ENCODE measurements at regions not wholly inside any gene's neighbourhood (a gene's known extent, or its start where the extent isn't known, plus 50 kb on each side); places are given as distances from the start of the nearest gene placed in this dataset.
A peak's percentile ranks its signal among the peaks of the same experiment; 100 is the strongest.
"Not testable (repeated sequence)": the region's sequence is repeated elsewhere in the genome, so short reads cannot be mapped to it uniquely, and the experiment has no call there.

DNA sequence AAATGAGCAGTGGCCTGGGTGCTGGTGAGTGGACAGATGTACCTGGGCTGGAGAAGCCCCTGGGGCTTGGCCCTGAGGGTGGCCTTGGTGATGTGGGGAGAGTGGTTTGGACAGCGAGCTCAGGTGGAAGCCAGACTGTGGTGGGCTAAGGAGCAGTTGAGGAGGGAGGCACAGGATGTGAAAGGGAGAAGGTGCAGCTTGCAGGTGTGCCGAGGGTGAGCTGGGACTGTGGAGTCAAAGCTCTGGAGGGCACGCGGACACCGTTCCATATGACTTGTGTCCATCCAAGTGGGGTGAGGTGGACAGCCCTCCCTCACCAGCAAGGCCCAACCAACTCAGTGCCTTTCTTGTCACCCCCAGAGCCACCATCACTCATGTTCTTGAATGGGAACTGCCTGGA lies 170.8 kb upstream of the ZNF267 start:
- no peak for DNase-seq

DNA sequence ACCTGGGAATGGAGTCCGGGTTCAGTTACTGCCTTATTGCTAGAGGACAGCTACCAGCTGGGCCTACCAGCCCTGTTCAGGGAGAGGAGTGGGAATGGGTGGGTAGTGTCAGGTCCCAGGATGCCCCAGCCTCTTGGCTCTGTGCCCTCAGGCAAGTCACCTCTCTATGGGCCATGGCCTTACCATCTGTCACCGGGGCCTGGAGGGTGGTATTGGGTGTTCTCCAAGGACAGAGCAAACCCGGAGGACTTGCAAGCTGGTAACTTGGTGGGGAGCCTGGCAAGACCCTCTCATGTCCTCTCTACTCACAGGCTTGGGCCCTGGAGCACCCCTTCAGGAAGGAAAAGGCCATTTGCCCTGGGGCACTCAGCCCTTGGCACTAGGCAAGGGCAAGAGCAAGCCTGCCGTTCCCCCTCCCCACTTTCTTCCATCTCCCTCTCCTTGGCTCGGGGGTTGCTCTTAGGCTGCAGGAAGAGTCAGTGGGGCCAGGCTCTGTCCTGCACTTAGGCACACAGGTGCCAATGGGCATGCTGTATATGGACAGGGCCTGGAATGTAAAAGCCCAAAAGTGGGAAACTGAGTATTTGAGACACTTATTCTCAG lies 170.0 kb upstream of the ZNF267 start:
- DNase-seq: no peak

DNA sequence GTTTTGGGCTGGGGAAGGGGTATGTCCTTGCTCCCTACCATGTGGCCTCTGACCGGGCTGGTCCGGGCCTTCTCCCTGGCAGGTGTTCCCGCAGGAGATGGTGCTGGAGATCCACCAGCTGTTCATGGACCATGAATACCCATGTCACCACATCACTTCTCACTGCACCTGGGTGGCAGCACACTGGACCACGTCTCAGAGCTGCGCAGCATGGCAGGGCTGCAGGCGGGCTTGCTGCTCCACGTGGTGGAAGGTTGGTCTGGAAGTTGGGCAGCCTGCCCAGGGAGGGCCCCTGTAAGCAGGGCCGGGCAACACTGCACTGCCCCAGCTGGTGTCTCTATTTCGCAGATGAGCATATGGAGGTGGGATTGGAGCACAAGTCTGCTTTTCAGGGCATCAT lies 169.5 kb upstream of the ZNF267 start:
- no peak for DNase-seq

DNA sequence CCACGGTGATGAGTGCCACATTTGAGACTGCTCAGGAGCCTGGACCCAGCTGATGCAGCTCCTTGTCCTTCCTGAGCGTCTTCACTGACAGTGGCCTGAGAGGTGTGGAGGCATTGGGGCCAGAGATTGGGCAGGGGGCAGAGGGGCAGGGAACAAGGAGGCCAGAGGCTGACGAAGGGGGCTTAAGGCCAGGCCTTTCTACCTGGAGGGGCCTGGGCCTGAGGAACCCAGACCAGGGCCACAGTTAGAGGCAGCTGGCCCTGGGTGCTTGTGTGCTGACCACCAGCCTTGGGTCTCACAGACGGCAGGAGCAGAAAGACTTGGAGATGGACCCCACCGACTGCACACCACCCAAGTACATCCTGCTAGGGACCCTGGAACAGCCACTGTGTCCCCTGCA lies 168.2 kb upstream of the ZNF267 start:
- DNase-seq: no peak

DNA sequence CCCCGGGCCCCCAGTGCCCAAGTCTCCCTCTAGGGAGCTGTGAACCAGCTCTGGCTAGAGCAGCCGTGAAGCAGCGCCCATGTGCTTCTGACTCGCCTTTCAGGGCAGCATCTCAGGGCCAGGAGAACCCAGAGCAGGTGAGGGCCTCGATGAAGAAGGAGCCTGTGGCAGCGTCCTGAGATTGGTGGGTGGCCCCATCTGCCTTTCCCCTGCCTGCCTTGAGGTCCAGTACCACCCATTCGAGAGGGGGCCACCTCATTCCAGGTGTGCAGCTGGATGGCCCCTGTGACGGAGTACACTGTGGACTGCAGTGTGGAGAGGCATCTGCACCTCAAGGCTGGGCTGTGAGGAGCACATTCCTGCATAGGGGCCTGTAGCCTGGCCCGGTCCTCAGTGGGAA lies 167.3 kb upstream of the ZNF267 start:
- DNase-seq: no peak

DNA sequence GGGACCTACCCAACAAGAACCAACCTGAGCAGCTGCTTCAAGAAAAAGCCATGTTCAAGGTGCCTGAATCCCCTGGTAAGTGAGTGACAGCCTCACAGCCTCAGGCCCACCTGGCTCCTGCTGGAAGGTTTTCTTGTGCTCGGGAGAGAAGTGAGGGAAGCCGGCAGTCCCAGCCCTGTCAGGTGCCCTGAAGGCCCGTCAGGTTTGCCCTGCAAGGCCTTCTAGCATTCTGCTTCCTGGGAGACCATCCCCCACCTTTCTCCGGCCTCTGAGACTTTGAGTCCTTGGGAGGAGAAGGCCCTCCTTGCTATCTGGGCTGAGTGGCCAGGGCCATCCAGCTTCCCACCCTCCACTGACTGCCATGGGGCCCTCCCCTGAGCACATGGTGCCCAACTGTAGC lies 166.7 kb upstream of the ZNF267 start:
- no peak for DNase-seq

DNA sequence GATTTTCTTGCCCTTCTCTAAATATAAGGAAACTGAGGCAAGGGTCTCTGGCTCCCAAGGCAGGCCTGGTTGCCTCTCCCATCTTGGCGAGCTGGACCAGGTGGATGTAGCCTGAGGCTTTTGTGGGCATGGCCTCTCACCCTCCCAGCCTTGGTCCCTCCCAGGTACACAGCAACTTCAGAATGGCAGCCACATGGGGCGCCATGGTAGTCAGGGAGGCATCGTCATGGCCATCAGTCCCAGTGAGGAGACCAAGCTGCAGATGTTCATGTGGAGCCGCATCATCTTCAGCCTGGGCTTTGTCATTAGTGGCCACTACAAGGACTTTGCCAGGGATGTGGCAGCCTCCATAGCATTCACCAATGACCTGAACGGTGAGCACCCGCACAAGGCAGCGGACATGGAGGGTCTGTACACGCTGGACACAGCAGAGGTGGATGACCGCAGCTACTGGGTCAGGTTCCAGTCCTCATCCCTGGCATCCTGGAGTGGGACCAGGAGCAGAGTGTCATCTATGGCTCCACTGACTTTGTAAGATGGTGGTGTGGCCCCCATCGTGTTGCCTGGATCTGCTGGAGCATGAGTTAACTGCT lies 165.8 kb upstream of the ZNF267 start:
- DNase-seq: no peak

DNA sequence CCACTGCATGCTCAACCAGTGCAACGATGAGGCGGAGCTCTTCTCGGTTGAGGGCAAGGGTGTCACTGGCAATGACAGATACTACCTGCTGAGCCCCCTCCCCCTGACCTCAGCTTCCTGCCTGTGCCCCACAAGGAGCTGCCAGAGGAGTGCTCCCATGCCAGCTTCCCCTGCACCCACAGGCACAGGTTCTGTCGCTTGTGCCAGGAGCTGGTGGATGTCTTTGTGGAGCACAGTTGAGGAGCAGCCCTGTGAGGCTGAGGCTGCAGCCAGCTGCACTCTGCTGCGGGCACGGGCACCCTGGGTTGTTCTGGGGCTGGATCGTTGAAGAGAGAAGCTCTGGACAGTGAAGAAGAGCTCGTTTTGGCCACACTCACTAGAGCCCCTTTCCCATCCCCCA lies 165.3 kb upstream of the ZNF267 start:
- DNase-seq: no peak

DNA sequence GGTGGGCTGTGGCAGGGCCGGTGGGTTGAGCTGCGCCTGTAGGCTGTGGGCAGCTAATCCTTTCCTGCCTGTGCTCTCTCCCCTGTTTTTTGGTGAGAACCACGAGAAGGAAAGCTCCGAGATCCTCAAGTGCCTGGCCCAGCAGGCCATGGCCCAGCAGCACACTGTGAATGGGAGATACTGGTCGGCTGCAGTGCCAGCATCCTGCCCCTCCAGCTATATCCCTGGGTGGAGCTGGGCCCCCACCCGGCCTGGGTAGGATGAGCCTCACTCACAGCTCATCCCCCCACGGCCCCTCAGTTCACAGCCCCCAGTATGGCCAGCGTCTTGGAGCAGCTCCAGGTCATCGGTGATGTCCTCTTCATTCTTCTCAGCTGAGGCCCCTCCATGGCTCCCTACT lies 164.4 kb upstream of the ZNF267 start:
- no peak for DNase-seq

DNA sequence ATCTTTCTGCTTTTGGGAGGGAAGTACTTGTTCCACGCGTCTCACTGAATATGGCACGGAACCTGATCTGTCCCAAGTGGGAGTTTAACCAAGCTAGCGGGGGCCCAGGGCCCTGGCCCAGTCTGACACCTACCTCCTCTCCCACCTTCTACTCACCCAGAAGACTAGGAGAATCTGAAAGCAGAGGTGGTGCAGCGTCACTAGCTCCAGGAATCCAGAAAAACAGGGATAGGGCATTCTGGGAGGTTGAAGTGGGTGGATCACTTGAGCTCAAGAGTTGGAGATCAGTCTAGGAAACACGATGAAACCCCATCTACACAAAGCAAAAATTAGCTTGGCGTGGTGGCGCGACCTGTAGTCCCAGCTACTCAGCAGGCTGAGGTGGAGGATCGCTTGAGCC lies 163.5 kb upstream of the ZNF267 start:
- no peak for DNase-seq

DNA sequence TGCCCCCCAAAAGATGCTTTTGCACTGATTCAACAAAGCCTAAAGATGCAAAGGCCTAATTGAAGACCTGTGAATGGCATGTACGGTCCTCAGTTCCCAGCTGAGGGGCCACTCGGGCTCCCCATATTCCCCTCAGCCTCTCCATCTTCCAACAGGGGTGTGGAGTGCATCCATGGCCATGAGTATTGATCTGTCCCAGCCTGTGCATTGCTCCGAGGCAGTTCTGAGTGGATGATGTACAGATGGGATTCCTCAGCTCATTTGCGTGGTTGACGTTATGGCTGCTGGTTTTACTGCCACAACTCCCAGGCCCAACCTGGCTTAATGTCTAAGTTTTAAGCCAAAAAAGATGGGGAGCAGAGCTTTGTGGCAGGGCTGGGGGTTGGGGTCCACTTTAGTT lies 162.7 kb upstream of the ZNF267 start:
- DNase-seq: no peak

DNA sequence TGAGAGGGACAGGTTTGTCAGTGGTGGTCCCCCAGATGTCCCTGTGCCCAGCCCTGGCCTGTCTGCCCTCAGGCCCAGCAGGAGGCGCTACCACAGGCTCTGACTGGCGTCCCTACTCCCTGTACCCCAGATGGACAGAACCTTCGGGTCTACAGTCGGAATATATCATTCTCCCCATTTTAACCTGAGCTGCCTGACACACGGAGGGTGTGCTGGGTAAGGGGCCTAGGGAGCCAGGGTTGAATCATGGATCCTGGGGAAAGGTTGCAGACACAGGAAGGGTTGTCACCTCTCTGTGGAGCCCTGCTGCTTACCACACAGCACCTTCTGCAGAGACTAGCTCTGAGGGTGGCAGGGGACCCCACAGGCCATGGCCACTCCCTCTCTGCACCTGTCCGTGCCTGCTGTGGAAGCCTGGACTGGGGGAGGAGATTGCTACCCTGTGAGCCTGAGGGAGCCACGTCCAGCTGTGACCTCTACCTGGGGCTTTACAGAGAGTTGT lies 162.2 kb upstream of the ZNF267 start:
- no peak for DNase-seq

DNA sequence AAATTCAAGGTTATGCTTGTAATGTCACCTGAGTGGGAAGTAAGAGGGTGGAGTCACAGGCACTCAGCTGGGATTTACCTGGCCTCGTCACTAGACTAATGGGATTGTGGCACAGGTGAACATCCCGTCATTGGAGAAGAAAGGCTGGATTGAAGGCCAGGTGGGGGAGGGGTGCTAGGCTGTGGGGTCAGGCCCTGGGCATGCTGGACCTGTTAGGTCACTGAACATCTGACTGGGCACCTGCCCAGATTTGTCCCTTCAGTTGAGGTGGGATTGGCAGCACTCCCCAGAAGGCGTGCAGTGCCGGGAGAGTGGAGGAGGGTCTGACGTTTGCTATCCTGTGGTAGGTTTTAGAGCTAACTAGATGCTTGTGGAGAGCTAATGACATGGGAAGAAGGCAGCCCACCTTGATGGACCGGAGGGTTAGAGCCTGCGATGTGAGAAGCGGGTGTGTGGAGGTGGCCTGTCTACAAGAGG lies 161.5 kb upstream of the ZNF267 start:
- DNase-seq: no peak

DNA sequence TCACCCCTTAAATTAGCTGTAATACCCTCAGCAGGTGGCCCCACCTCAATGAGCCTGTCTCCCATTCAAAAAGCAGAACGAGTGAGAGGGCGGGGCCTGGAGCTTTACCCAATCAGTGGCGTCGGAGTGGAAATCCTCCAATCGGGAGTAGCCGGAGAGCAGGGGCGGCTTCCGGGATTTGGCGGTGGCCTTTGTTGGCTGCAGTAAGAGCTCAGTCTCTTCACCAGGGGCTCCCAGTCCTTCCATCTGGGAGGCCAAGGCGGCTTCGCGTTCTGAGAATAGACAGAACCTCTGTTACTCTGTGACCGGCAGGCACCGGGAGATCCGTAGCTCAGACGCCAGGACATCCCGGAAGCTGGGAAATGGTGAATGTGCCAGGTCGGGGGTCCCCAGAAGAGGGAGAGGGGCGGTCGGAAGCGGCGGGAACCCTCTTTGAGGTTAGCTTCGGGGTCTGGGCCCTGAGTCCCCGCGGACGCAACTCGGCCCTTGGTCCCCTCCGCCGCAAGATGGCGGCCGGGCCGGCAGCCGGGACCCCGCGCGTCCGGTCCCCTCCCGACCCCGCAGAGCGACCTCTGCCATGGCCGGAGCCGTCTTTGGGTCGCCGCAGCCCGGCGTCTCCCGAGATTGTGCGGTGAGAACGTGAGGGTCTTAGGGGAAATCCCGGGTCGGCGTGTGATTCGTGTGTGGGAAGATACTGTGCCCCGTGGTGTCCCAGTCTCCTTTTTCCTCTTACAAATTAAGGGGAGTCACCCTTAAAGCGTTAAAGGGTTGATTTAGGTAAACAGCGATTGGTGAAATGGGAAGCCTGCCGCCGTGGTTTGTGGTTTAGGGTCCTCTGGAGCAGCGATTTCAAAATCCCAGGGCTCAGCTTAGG lies 160.3 kb upstream of the ZNF267 start:
- peak; percentile 83 for DNase-seq

DNA sequence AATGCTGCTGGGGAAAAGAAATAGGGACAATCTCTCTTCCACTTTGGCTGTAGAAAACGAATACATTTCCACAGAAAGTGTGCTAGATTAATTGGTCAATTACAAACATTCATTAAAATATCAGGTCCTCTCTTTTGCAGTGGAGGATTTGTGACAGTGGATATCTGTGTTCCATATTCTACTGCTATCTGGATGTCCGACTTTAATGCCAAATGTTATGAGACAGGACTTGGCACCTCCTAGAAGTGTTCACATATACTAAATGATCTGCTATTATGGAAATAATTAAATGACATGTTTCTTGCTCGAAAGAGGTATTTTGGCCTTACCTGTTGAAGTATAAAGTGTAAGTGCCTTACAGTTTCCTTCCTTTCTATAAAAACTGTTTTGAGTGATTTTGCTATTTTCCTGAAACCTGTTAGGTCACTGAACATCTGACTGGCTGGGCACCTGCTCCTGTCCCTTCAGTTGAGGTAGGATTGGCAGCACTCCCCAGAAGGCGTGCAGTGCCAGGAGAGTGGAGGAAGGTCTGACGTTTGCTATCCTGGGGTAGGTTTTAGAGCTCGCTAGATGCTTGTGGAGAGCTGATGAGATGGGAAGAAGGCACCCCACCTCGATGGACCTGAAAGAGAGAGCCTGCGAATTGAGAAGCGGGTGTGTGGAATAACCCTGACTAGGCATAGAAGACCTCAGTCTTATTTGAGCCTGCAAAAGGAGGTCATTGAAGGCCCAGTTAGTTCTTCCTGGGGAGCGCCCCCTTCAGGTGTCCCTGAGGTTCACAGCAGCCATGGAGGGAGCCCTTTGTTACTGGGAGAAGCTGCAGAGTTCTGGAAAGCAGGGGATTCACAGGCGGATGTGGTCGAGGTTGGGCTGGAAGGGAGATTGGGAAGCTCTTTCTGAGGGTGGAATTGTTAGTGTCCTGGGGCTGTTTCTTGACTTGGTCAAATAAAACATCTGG lies 159.4 kb upstream of the ZNF267 start:
- DNase-seq: no peak

DNA sequence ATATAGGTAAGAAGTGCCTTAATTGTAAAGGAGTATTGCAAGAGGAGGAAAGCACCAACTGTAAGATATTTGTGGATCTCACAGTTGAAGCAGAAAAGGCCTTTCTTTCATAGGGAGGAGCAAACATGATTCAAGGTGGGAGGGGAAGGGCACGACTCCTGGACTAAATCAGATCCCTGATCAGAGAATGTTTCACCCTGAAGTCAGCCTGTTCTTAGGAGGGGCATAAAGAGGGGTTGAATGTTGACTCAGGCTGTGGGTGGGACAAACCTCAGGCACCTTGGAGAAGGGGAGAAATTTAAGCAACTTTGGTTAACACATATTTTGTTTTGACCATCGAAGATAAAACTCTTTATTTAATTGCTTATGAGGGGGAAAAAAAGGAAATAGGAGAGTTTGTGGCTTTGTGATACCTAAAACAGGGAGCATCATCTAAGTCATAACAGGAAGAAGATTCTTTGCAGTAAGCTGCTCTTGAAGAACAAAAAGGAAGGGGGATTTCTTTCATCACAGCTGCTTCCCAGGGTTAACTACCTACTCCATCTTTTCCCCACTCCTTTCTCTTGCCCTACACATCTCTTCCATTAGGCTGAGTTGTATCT lies 158.6 kb upstream of the ZNF267 start:
- DNase-seq: no peak

DNA sequence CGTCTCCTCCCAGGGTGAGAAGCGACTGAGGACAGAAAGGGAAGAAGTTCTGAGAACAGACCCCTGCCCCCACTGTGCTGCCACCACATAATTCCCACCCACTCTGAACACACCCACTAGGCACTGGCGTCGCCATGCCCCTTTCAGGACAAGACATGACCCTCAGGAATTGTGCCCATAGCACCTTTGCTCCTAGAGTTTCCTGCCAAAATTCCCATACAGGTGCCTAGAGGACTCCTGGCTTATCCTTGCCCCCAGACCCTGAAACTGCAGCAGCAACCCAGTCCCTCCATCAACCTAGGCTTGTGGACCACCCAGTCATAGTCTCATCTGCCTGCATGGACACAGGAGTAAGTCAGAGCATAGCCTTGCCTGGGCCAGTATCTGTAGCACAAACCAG lies 157.7 kb upstream of the ZNF267 start:
- no peak for DNase-seq

DNA sequence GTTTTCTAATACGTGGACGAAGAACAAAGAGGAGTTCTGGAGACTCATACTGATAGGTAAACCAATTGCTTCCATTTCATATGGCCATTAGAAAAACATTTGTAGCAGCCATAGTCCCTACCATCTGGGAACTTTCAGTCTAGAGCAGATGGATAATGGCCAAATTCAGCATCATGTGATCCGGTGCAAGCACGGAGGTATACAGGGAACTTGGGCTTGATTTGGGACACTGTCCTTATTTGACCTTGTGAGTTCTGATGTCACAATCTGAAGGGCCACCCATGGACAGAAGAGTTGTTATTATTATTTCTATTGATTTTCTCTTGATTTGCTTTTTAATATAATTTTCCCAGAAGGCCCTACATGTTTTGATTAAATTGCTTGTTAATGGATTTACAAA lies 154.6 kb upstream of the ZNF267 start:
- DNase-seq: no peak

DNA sequence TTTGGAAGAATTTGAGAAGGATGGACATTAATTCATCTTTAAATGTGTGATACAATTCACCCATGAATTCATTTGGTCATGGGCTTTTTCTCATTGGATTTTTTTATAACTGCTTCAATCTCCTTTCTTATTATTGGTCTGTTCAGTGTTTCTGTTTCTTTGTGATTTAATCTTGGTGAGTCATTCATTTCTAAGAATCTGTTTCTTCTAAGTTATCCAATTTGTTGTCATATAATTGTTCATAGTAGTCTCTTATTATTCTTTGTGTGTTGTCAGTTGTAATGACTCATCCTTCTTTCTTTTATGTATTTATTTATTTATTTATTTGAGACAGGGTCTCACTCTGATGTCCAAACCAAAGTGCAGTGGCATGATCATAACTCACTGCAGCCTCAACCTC lies 146.1 kb upstream of the ZNF267 start:
- no peak for DNase-seq

DNA sequence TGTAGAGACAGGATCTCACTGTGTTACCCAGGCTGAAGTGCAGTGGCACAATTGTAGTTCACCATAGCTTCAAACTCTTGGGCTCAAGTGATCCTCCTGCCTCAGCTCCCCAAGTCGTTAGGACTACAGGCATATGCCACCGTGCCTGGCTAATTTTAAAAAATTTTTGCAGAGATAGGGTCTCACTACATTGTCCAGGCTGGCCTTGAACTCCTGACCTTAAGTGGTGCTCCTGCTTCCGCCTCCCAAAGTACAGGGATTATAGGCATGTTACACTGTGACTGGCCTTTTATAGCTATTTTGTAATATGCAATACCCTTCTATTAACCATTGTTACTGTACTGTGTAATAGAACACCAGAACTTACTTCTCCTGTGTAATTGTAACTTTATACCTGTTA lies 139.3 kb upstream of the ZNF267 start:
- no peak for DNase-seq

DNA sequence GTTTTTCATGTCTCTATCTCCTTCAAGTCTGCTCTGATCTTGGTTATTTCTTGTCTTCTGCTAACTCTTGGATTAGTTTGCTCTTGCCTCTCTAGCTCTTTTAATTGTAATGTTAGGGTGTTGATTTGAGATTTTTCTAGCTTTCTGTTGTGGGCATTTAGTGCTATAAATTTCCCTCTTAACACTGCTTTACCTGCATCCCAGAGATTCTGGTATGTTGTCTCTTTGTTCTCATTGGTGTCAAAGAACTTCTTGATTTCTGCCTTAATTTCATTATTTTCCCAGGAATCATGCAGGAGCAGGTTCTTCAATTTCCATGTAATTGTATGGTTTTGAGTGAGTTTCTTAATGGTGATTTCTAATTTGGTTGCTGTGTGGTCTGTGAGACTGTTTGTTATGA lies 128.5 kb upstream of the ZNF267 start:
- not testable (repeated sequence) for DNase-seq

DNA sequence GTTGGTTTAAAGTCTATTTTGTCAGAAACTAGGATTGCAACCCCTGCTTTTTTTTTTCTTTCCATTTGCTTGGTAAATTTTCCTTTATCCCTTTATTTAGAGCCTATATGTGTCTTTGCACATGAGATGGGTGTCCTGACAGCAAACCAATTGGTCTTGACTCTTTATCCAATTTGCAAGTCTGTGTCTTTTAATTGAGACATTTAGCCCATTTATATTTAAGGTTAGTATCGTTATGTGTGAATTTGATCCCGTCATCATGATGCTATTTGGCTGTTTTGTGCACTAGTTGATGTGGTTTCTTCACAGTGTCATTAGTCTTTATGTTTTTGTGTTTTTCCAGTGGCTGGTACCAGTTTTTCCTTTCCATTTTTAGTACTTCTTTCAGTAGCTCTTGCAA lies 127.7 kb upstream of the ZNF267 start:
- no peak for DNase-seq

All from T1000 (cell line).